Activated naive CD4-positive, alpha-beta T cell treated with anti-CD3 and anti-CD28 coated beads, Interleukin-2, amount 50 U/mL, for 24 hours (primary cell): ENCODE measurements at regions not wholly inside any gene's neighbourhood (a gene's known extent, or its start where the extent isn't known, plus 50 kb on each side); places are given as distances from the start of the nearest gene placed in this dataset.

Experiments used
- H3K27ac Mint-ChIP-seq: one replicate; pipeline ENCODE4 v1.8.0; 2021; ENCODE audit warnings: mild to moderate bottlenecking, mixed read lengths
- H3K27me3 Mint-ChIP-seq: one replicate; pipeline ENCODE4 v1.8.0; 2021; ENCODE audit warnings: mixed read lengths
- H3K36me3 Mint-ChIP-seq: one replicate; pipeline ENCODE4 v1.8.0; 2021; ENCODE audit warnings: mixed read lengths
- H3K4me1 Mint-ChIP-seq: one replicate; pipeline ENCODE4 v1.8.0; 2021; ENCODE audit warnings: mixed read lengths
- H3K4me3 Mint-ChIP-seq: one replicate; pipeline ENCODE4 v1.8.0; 2021; ENCODE audit warnings: mild to moderate bottlenecking, mixed read lengths
- H3K9me3 Mint-ChIP-seq: one replicate; pipeline ENCODE4 v1.8.0; 2021; ENCODE audit warnings: mixed read lengths

- Mint-ChIP-seq H3K4me3 (no peak overlapping the region), H3K36me3 (peaks cover 1% of the 10 kb centered on the region), H3K4me1 (peaks cover 10% of the 10 kb centered on the region), H3K9me3 (no peaks in the 10 kb centered on the region), H3K27me3 (no peaks in the 10 kb centered on the region), H3K27ac (no peak overlapping the region)
Observed at GRCh38 chr3:31159331-31160039, 265.0 kb upstream of the GADL1 start.

GRCh38 chr3:31161889-31162288 lies 267.4 kb upstream of the GADL1 start:
- H3K4me3 Mint-ChIP-seq, result no peak overlapping the region
- no peak overlapping the region for H3K27ac Mint-ChIP-seq
- no peaks in the 10 kb centered on the region for H3K9me3 Mint-ChIP-seq
- peaks cover 20% of the 10 kb centered on the region for H3K4me1 Mint-ChIP-seq
- H3K27me3 Mint-ChIP-seq, result no peaks in the 10 kb centered on the region
- H3K36me3 Mint-ChIP-seq, result peaks cover 1% of the 10 kb centered on the region

DNA sequence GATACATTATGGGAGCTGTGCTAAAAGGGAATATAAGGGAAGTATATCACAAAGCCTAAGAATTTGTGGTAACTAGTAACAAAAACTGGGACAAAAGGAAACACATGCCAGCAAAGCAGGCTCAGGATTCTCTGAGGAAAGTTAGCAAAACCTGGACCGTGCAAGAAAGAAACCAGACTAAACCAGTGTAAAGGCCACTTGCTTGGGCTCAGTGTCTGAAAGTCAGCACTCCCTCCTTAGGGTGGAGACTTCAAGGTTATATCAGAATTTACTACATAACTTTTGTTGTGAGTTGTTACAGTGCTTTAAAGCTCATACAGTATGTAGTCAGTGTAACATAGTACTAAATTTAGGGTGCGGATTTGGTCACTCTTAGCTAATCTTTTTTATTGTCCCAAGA lies 269.9 kb upstream of the GADL1 start:
- peaks cover 20% of the 10 kb centered on the region for H3K4me1 Mint-ChIP-seq
- no peak overlapping the region for H3K4me3 Mint-ChIP-seq
- no peaks in the 10 kb centered on the region for H3K27me3 Mint-ChIP-seq
- H3K27ac Mint-ChIP-seq, result no peak overlapping the region
- H3K36me3 Mint-ChIP-seq, result peaks cover 1% of the 10 kb centered on the region
- H3K9me3 Mint-ChIP-seq, result no peaks in the 10 kb centered on the region

- Mint-ChIP-seq H3K27ac (no peak overlapping the region), H3K9me3 (no peaks in the 10 kb centered on the region)
Observed at GRCh38 chr3:31165399-31165860, 271.0 kb upstream of the GADL1 start.

GRCh38 chr3:31166249-31166885 lies 271.9 kb upstream of the GADL1 start:
- Mint-ChIP-seq H3K36me3 (peaks cover 1% of the 10 kb centered on the region), H3K9me3 (no peaks in the 10 kb centered on the region), H3K4me1 (peaks cover 24% of the 10 kb centered on the region), H3K27me3 (no peaks in the 10 kb centered on the region), H3K27ac (no peak overlapping the region), H3K4me3 (no peak overlapping the region)

More at GRCh38 chr3:31165399-31165860, 271.0 kb upstream of the GADL1 start:
- H3K4me1 Mint-ChIP-seq, result peaks cover 20% of the 10 kb centered on the region
- no peak overlapping the region for H3K4me3 Mint-ChIP-seq
- peaks cover 1% of the 10 kb centered on the region for H3K36me3 Mint-ChIP-seq
- no peaks in the 10 kb centered on the region for H3K27me3 Mint-ChIP-seq

- H3K4me1 Mint-ChIP-seq, result peaks cover 31% of the 10 kb centered on the region
- no peak overlapping the region for H3K27ac Mint-ChIP-seq
- H3K4me3 Mint-ChIP-seq, result no peak overlapping the region
- H3K36me3 Mint-ChIP-seq, result peaks cover 1% of the 10 kb centered on the region
- no peaks in the 10 kb centered on the region for H3K9me3 Mint-ChIP-seq
- no peaks in the 10 kb centered on the region for H3K27me3 Mint-ChIP-seq
Observed at GRCh38 chr3:31167666-31168065, 273.2 kb upstream of the GADL1 start.

DNA sequence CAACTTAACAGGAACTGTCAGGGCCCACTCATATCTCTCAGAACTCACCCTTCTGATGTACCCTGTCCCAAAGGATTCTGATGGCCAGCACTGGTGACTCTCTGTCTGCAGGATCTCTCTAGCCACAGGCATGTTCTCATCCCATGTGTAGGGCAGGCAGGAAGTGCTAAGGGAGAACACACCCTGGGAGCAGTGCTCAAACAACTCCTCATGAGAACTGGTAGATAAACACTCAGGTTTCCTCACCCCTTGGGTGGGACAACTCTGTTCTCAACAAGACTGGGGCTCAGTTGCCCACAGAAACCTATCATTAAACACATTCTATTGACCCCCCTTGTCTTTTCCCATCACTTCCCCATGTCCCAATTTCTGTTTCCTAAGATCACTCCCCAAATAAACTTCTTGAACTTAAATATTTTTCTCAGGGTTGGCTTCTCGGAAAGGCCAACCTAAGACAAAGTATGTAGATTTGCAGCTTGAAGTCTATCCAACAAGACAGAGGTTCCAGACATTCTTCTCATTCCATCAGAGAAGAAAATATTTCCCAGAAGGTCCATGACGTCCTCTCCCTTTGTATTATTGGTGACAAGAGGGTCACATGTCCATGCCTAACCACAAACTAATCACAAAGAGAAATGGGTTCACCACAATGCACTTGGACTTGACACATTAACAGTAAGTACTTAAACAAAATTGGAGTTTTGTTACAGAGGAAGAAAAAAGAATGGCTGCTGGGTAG lies 276.6 kb upstream of the GADL1 start:
- Mint-ChIP-seq H3K36me3 (no peaks in the 10 kb centered on the region), H3K4me3 (no peak overlapping the region), H3K4me1 (peaks cover 24% of the 10 kb centered on the region), H3K27ac (no peak overlapping the region), H3K27me3 (no peaks in the 10 kb centered on the region), H3K9me3 (no peaks in the 10 kb centered on the region)

GRCh38 chr3:31172336-31172735 lies 277.9 kb upstream of the GADL1 start:
- Mint-ChIP-seq H3K27me3 (no peaks in the 10 kb centered on the region), H3K36me3 (no peaks in the 10 kb centered on the region), H3K4me3 (no peak overlapping the region), H3K9me3 (no peaks in the 10 kb centered on the region), H3K4me1 (peaks cover 13% of the 10 kb centered on the region), H3K27ac (no peak overlapping the region)

GRCh38 chr3:31173118-31173718 lies 278.8 kb upstream of the GADL1 start:
- no peaks in the 10 kb centered on the region for H3K36me3 Mint-ChIP-seq

DNA sequence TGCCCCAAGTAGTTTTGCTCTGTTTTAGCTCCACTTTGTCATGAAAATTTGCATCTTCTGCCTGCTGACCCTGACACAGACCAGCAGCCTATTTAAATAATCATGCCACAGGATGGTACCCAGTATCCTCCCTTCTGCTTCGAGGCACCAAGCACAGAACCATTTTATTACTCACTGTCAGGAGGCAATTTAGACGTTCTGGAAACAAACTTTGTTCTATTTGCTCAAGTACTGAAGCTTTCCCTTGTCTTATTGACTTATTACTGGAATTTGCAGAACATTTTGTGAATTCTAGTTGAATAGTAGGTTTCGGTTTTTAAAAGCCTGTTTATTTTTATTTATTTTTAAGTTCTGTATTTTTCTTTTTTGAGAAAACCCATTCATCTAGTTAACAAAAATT lies 279.6 kb upstream of the GADL1 start:
- Mint-ChIP-seq H3K27ac (no peak overlapping the region), H3K27me3 (no peaks in the 10 kb centered on the region), H3K36me3 (no peaks in the 10 kb centered on the region), H3K4me1 (peaks cover 13% of the 10 kb centered on the region), H3K4me3 (no peak overlapping the region), H3K9me3 (no peaks in the 10 kb centered on the region)

More at GRCh38 chr3:31173118-31173718, 278.8 kb upstream of the GADL1 start:
- H3K4me1 Mint-ChIP-seq, result peaks cover 10% of the 10 kb centered on the region
- no peaks in the 10 kb centered on the region for H3K27me3 Mint-ChIP-seq
- H3K4me3 Mint-ChIP-seq, result no peak overlapping the region
- no peaks in the 10 kb centered on the region for H3K9me3 Mint-ChIP-seq
- H3K27ac Mint-ChIP-seq, result no peak overlapping the region

DNA sequence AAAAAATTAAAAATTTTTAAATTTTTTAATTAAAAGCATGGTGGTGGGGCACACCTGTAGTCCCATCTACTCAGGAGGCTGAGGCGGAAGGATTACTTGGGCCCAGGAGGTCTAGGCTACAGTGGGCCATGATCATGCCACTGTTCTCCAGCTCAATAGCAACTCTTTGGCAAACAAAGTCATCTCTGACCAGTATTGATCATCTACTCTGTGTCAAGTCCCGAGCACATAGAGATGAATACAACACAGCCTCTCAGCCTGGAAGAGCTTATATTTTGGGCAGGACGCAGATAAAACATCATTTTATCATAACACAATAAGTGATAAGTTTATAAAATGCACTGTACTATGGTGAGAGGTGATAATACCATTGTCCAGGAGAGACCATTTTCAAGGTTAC lies 281.6 kb upstream of the GADL1 start:
- no peaks in the 10 kb centered on the region for H3K27me3 Mint-ChIP-seq
- H3K4me1 Mint-ChIP-seq, result peaks cover 14% of the 10 kb centered on the region
- no peak overlapping the region for H3K4me3 Mint-ChIP-seq
- H3K9me3 Mint-ChIP-seq, result no peaks in the 10 kb centered on the region
- H3K27ac Mint-ChIP-seq, result no peak overlapping the region
- no peaks in the 10 kb centered on the region for H3K36me3 Mint-ChIP-seq

- no peak overlapping the region for H3K4me3 Mint-ChIP-seq
- H3K27me3 Mint-ChIP-seq, result no peaks in the 10 kb centered on the region
- no peaks in the 10 kb centered on the region for H3K9me3 Mint-ChIP-seq
- H3K4me1 Mint-ChIP-seq, result peaks cover 4% of the 10 kb centered on the region
- H3K27ac Mint-ChIP-seq, result no peak overlapping the region
- H3K36me3 Mint-ChIP-seq, result no peaks in the 10 kb centered on the region
Observed at GRCh38 chr3:31178467-31178866, 284.0 kb upstream of the GADL1 start.

DNA sequence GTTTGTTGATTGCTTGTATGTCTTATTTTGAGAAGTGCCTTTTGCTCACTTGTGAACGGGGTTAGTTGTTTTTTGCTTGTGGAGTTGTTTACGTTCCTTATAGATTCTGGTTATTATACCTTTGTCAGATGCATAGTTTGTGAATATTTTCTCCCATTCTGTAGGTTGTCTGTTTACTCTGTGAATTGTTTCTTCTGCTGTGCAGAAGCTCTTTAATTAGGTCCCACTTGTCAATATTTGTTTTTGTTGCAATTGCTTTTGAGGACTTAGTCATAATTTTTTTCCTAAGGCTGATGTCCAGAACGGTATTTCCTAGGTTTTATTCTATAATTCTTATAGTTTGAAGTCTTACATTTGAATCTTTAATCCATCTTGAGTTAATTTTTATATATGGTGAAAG lies 285.3 kb upstream of the GADL1 start:
- Mint-ChIP-seq H3K4me1 (peaks cover 4% of the 10 kb centered on the region), H3K27me3 (no peaks in the 10 kb centered on the region), H3K27ac (no peak overlapping the region), H3K36me3 (no peaks in the 10 kb centered on the region), H3K9me3 (no peaks in the 10 kb centered on the region), H3K4me3 (no peak overlapping the region)

- no peaks in the 10 kb centered on the region for H3K27me3 Mint-ChIP-seq
- peaks cover 4% of the 10 kb centered on the region for H3K4me1 Mint-ChIP-seq
- H3K4me3 Mint-ChIP-seq, result no peak overlapping the region
- H3K27ac Mint-ChIP-seq, result no peak overlapping the region
- H3K9me3 Mint-ChIP-seq, result no peaks in the 10 kb centered on the region
- no peaks in the 10 kb centered on the region for H3K36me3 Mint-ChIP-seq
Observed at GRCh38 chr3:31180274-31180673, 285.8 kb upstream of the GADL1 start.

DNA sequence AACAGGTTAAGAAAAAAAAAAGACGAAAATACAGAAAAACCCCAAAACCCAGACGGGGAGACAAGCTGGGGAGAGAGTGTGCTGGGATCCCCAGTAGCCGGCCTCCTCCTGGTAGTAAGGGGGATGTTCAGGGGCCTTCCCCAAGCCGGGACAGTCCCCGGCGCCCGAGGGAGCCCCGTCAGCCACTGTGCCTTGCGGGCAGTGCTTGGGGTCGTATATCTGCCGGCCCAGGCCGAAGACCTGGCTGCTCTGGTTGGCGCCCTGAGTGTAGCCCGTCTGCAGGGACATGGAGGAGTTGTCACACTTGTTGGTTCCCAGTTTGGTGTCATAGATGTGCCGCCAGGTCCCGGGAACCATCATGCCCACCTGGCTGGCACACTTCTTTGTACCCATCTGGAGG lies 287.2 kb upstream of the GADL1 start:
- H3K27ac Mint-ChIP-seq, result no peak overlapping the region

DNA sequence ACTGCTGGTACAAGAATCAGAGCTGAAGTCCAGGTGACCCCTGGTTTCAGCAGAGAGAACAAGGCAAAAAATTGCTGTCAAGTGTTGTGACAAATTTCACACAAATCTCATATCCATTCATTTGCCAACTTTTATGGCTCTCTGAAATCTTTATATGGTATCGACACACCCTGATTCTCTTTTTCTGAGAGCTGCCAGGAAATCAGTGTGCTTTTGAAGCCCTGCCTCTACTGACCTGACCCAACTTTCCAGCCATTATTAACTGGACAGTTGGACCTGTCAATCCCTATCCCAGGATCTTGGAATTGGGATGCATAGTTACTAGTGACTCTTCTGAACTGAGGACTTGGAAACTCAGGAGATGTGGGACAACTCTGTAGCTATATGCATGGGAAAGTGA lies 288.2 kb upstream of the GADL1 start:
- Mint-ChIP-seq H3K27me3 (no peaks in the 10 kb centered on the region), H3K36me3 (no peaks in the 10 kb centered on the region), H3K27ac (no peak overlapping the region), H3K9me3 (no peaks in the 10 kb centered on the region), H3K4me1 (peaks cover 14% of the 10 kb centered on the region), H3K4me3 (no peak overlapping the region)

More for the DNA sequence above, 287.2 kb upstream of the GADL1 start:
- no peaks in the 10 kb centered on the region for H3K36me3 Mint-ChIP-seq
- H3K4me3 Mint-ChIP-seq, result no peak overlapping the region
- no peaks in the 10 kb centered on the region for H3K9me3 Mint-ChIP-seq
- peaks cover 7% of the 10 kb centered on the region for H3K4me1 Mint-ChIP-seq
- H3K27me3 Mint-ChIP-seq, result no peaks in the 10 kb centered on the region
